ENCODE measurements at regions not wholly inside any gene's neighbourhood (a gene's known extent, or its start where the extent isn't known, plus 50 kb on each side); places are given as distances from the start of the nearest gene placed in this dataset.
A peak's percentile ranks its signal among the peaks of the same experiment; 100 is the strongest.

DNA sequence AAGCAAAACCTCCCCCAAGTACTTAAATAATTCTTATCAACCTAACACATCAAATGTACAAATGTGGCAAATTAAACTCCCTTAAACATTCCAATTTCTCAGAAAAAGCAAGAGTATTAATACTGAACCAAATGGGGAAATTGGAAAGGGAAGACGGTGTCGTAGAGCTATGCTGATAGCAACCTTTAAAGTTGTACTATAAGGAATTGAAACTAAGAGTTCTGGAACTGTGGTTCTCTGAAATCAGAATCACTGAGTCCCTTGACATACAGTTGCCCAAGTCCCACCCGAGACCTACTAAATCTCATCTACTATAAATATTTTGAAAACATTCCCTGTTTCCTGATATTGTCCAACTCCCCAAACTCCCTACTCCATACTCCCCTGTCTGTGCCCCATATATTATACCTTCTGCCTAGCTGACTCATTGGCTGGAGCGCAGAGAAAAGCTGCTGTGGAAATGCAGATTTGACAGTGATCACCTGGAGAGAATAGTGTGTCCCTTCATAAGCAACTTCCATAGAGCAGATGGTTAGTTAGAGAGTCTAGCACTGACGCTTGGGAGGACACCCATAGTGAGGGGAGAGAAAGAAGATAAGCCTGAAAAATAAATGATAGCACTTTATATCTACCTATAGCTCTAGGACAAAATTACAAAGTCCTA is 51.4 kb upstream of the ITM2B start:
- DNase-seq: no peak
- no peaks in the 10 kb centered on the region for H3K27me3 ChIP-seq (ENCODE audit: control insufficient read depth, insufficient read depth, low read length)
- 80% methylated on average over 1 of the region's 5 CpGs for WGBS (ENCODE audit: insufficient coverage, low lambda C conversion rate)
- no peak overlapping the region for H3K4me3 ChIP-seq (ENCODE audit: low read length)
- H3K4me1 ChIP-seq (ENCODE audit: control insufficient read depth, insufficient read depth, low read length): no peaks in the 10 kb centered on the region
- H3K9me3 ChIP-seq (ENCODE audit: control insufficient read depth, low read depth, low read length): no peaks in the 10 kb centered on the region
- H3K27ac ChIP-seq (ENCODE audit: low read length): no peak overlapping the region
- no peaks in the 10 kb centered on the region for H3K36me3 ChIP-seq (ENCODE audit: control insufficient read depth, insufficient read depth, low read length)

- H3K27ac ChIP-seq (ENCODE audit: low read length): no peak overlapping the region
- no peaks in the 10 kb centered on the region for H3K36me3 ChIP-seq (ENCODE audit: control insufficient read depth, insufficient read depth, low read length)
- WGBS (ENCODE audit: insufficient coverage, low lambda C conversion rate): 90% methylated on average over 2 of the region's 2 CpGs
- no peak for DNase-seq
- H3K27me3 ChIP-seq (ENCODE audit: control insufficient read depth, insufficient read depth, low read length): no peaks in the 10 kb centered on the region
- no peaks in the 10 kb centered on the region for H3K4me1 ChIP-seq (ENCODE audit: control insufficient read depth, insufficient read depth, low read length)
- H3K4me3 ChIP-seq (ENCODE audit: low read length): no peak overlapping the region
- H3K9me3 ChIP-seq (ENCODE audit: control insufficient read depth, low read depth, low read length): no peaks in the 10 kb centered on the region
These were observed 54.9 kb upstream of the ITM2B start for GRCh38 chr13:48178126-48178525.

GRCh38 chr13:48176781-48177180 is 56.2 kb upstream of the ITM2B start:
- no peak overlapping the region for H3K27ac ChIP-seq (ENCODE audit: low read length)
- no CpG with 5 or more reads among the region's 6 CpGs for WGBS (ENCODE audit: insufficient coverage, low lambda C conversion rate)
- DNase-seq: no peak
- H3K9me3 ChIP-seq (ENCODE audit: control insufficient read depth, low read depth, low read length): no peaks in the 10 kb centered on the region
- H3K4me1 ChIP-seq (ENCODE audit: control insufficient read depth, insufficient read depth, low read length): no peaks in the 10 kb centered on the region
- H3K27me3 ChIP-seq (ENCODE audit: control insufficient read depth, insufficient read depth, low read length): no peaks in the 10 kb centered on the region
- no peak overlapping the region for H3K4me3 ChIP-seq (ENCODE audit: low read length)
- no peaks in the 10 kb centered on the region for H3K36me3 ChIP-seq (ENCODE audit: control insufficient read depth, insufficient read depth, low read length)

DNA sequence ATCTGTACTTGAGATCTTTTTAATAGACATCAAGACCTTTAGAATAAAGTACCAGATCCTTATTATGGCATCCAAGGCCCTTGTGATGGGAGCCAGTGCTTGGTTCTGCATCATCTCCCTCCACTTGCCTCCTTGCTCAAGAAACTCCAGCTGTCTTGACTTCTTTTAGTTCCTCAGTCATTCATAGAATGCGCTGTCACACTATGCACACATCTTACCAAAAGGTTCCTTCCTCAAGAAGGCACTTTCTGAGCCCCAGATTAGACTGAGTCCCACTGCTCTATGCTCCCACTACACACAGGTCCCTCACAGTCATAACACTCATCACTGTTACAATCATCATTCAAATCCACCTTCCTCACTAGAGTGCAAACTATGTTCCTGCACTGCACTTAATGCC is 57.8 kb upstream of the ITM2B start:
- Histone ChIP-seq H3K27ac (ENCODE audit: low read length) (no peak overlapping the region), H3K4me3 (ENCODE audit: low read length) (no peak overlapping the region)

GRCh38 chr13:48167866-48168265 is 65.1 kb upstream of the ITM2B start:
- 80% methylated on average over 3 of the region's 5 CpGs for WGBS (ENCODE audit: insufficient coverage, low lambda C conversion rate)
- Histone ChIP-seq H3K4me3 (ENCODE audit: low read length) (no peak overlapping the region), H3K4me1 (ENCODE audit: control insufficient read depth, insufficient read depth, low read length) (no peaks in the 10 kb centered on the region), H3K9me3 (ENCODE audit: control insufficient read depth, low read depth, low read length) (no peaks in the 10 kb centered on the region), H3K27ac (ENCODE audit: low read length) (no peak overlapping the region), H3K27me3 (ENCODE audit: control insufficient read depth, insufficient read depth, low read length) (no peaks in the 10 kb centered on the region), H3K36me3 (ENCODE audit: control insufficient read depth, insufficient read depth, low read length) (no peaks in the 10 kb centered on the region)
- DNase-seq: no peak

More for the DNA sequence above, 57.8 kb upstream of the ITM2B start:
- Histone ChIP-seq H3K9me3 (ENCODE audit: control insufficient read depth, low read depth, low read length) (no peaks in the 10 kb centered on the region), H3K36me3 (ENCODE audit: control insufficient read depth, insufficient read depth, low read length) (no peaks in the 10 kb centered on the region), H3K27me3 (ENCODE audit: control insufficient read depth, insufficient read depth, low read length) (no peaks in the 10 kb centered on the region), H3K4me1 (ENCODE audit: control insufficient read depth, insufficient read depth, low read length) (no peaks in the 10 kb centered on the region)
- DNase-seq: no peak
- WGBS (ENCODE audit: insufficient coverage, low lambda C conversion rate): no CpG with 5 or more reads among the region's 1 CpG

DNA sequence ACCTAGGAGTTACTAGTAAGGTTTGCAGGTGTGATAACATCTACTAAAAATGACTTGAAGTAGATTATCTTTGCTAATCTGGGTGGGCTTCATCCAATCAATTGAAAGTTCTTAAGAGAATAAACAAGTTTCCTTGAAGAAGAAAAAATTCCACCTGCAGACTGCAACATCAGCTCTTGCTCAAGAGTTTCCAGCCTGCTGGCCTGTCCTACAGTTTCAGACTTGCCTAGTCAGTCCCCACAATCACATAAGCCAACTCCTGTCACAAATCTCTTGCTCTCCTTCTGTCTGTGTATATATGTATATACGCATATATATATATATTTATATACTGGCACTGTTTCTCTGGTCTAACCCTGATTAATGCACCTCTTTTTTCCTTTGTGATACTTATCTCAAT is 67.3 kb upstream of the ITM2B start:
- no peak overlapping the region for H3K4me3 ChIP-seq (ENCODE audit: low read length)
- no peak overlapping the region for H3K27ac ChIP-seq (ENCODE audit: low read length)
- H3K36me3 ChIP-seq (ENCODE audit: control insufficient read depth, insufficient read depth, low read length): no peaks in the 10 kb centered on the region
- no peak for DNase-seq
- no peaks in the 10 kb centered on the region for H3K9me3 ChIP-seq (ENCODE audit: control insufficient read depth, low read depth, low read length)
- 100% methylated on average over 1 of the region's 1 CpG for WGBS (ENCODE audit: insufficient coverage, low lambda C conversion rate)
- H3K27me3 ChIP-seq (ENCODE audit: control insufficient read depth, insufficient read depth, low read length): no peaks in the 10 kb centered on the region
- no peaks in the 10 kb centered on the region for H3K4me1 ChIP-seq (ENCODE audit: control insufficient read depth, insufficient read depth, low read length)

GRCh38 chr13:48165063-48165462 is 67.9 kb upstream of the ITM2B start:
- Histone ChIP-seq H3K9me3 (ENCODE audit: control insufficient read depth, low read depth, low read length) (no peaks in the 10 kb centered on the region), H3K4me3 (ENCODE audit: low read length) (no peak overlapping the region), H3K27ac (ENCODE audit: low read length) (no peak overlapping the region), H3K4me1 (ENCODE audit: control insufficient read depth, insufficient read depth, low read length) (no peaks in the 10 kb centered on the region), H3K36me3 (ENCODE audit: control insufficient read depth, insufficient read depth, low read length) (no peaks in the 10 kb centered on the region), H3K27me3 (ENCODE audit: control insufficient read depth, insufficient read depth, low read length) (no peaks in the 10 kb centered on the region)
- WGBS (ENCODE audit: insufficient coverage, low lambda C conversion rate): no CpG with 5 or more reads among the region's 1 CpG
- no peak for DNase-seq

DNA sequence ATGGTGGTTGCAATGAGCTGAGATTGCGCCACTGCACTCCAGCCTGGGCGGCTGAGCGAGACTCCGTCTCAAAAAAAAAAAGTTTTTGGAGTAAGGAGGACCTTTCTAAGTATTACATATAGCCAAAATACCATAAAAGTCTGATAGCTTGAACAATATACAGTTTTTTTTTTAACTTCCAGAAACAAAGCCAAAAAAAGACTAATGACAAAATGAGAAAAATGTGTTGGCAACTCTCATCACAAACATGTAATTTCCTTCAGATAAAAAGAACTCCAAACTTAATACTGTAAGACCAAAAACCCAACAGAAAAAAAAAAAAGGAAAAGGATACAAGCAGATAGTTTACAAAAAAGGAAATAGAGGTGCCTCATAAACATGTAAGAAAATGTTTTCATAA is 68.2 kb upstream of the MED4 start:
- no peaks in the 10 kb centered on the region for H3K4me1 ChIP-seq (ENCODE audit: control insufficient read depth, insufficient read depth, low read length)
- H3K4me3 ChIP-seq (ENCODE audit: low read length): no peak overlapping the region
- no peaks in the 10 kb centered on the region for H3K27me3 ChIP-seq (ENCODE audit: control insufficient read depth, insufficient read depth, low read length)
- no peaks in the 10 kb centered on the region for H3K36me3 ChIP-seq (ENCODE audit: control insufficient read depth, insufficient read depth, low read length)
- H3K27ac ChIP-seq (ENCODE audit: low read length): no peak overlapping the region
- WGBS (ENCODE audit: insufficient coverage, low lambda C conversion rate): no CpG with 5 or more reads among the region's 4 CpGs
- no peaks in the 10 kb centered on the region for H3K9me3 ChIP-seq (ENCODE audit: control insufficient read depth, low read depth, low read length)
- DNase-seq: no peak

DNA sequence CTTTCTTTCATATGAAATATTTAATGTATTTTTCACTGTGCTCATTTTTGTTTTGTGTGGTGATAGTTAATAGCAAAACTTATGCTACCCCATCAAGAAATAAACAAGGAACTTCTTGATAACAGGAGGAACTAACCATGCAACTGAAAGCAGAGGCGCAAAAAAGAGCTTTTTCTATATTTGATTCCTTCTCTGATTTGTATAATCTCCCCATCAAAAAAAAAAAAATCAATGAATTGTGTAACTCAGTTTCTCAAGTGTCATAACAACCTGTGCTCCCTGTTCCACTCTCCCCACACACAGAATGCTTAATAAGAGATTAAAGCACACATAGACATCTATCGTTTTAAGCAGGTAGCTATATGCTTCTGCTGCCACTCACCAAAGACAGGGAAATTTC is 67.3 kb upstream of the MED4 start:
- no peak for DNase-seq
- H3K27me3 ChIP-seq (ENCODE audit: control insufficient read depth, insufficient read depth, low read length): no peaks in the 10 kb centered on the region
- no peaks in the 10 kb centered on the region for H3K36me3 ChIP-seq (ENCODE audit: control insufficient read depth, insufficient read depth, low read length)
- no peak overlapping the region for H3K4me3 ChIP-seq (ENCODE audit: low read length)
- no peaks in the 10 kb centered on the region for H3K9me3 ChIP-seq (ENCODE audit: control insufficient read depth, low read depth, low read length)
- H3K4me1 ChIP-seq (ENCODE audit: control insufficient read depth, insufficient read depth, low read length): no peaks in the 10 kb centered on the region
- 83% methylated on average over 2 of the region's 2 CpGs for WGBS (ENCODE audit: insufficient coverage, low lambda C conversion rate)
- H3K27ac ChIP-seq (ENCODE audit: low read length): no peak overlapping the region

DNA sequence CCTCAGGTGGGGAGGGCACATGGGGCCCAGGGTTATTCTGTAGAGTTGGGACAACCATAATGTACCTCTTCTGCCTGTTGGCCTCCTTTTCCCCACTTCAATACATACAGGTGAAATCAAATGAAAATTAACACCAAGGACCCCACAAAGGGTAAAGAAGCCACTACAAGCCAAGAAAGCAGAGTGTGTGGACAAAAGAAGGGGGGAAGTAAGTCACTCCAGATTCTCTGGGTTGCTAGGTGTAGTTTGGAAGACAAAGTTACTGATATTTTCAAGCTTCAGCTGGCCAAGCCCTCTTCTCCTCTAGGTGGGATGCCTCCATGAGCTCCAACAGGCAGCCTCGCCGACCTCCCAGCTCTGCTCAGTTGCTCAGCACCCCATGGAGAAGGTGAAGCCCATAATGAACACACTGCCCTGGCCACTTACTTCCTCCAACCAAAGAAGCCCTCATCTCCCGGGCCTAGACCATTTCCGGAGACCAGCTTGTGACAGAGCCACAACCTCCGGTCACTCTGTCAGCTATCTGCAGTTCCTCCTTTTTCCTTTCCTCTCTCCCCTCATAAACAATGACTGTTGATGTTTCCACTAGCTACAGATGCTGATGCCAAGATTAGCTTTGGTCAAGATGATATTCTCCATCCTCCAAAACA is 66.8 kb upstream of the MED4 start:
- H3K27ac ChIP-seq (ENCODE audit: low read length): no peak overlapping the region
- no peaks in the 10 kb centered on the region for H3K27me3 ChIP-seq (ENCODE audit: control insufficient read depth, insufficient read depth, low read length)
- peak in 1 of 2 donors; percentile 15 for DNase-seq
- H3K4me1 ChIP-seq (ENCODE audit: control insufficient read depth, insufficient read depth, low read length): no peaks in the 10 kb centered on the region
- H3K4me3 ChIP-seq (ENCODE audit: low read length): no peak overlapping the region
- WGBS (ENCODE audit: insufficient coverage, low lambda C conversion rate): 100% methylated on average over 1 of the region's 5 CpGs
- no peaks in the 10 kb centered on the region for H3K36me3 ChIP-seq (ENCODE audit: control insufficient read depth, insufficient read depth, low read length)
- H3K9me3 ChIP-seq (ENCODE audit: control insufficient read depth, low read depth, low read length): no peaks in the 10 kb centered on the region

Data from large intestine (tissue), 3 donors.